H1 (cell line): ENCODE measurements at regions not wholly inside any gene's neighbourhood (a gene's known extent, or its start where the extent isn't known, plus 50 kb on each side); places are given as distances from the start of the nearest gene placed in this dataset.

Source experiments
- CTCF ChIA-PET: fragments of 300-600 bp; sonication (Branson Sonifier 250); formaldehyde crosslinking; loops from one replicate; lab custom pipeline; 2021; ENCODE audit not compliant: partially characterized antibody; lab: Charles Lee
- POLR2A ChIA-PET: fragments of 300-600 bp; sonication (Branson Sonifier 250); formaldehyde crosslinking; loops from one replicate; lab custom pipeline; 2021; ENCODE audit warnings: inconsistent platforms; ENCODE audit not compliant: partially characterized antibody; lab: Charles Lee
- DNase-seq, 2 experiments: peaks; one replicate each; pipeline versions ENCODE4 v3.0.0 to v3.0.0-alpha.2; 2010 to 2022; ENCODE audit warnings: low spot score in 2 of 2, low read depth in 1 of 2, mixed read lengths in 1 of 2
- FAIRE-seq: peaks from 2 replicates; lab custom pipeline; 2011; peaks lifted over from hg19 to GRCh38; lab: Jason Lieb, UNC
- H2AFZ ChIP-seq: 2 replicates; pipeline ENCODE4 v1.8.1; 2012; ENCODE audit warnings: low read length, inconsistent platforms
- H2AK5ac ChIP-seq: 2 replicates; pipeline ENCODE4 v1.6.1; 2013; ENCODE audit warnings: low read depth, low read length
- H2BK120ac ChIP-seq: replicated peaks from 2 replicates; pipeline ENCODE3; 2013; ENCODE audit warnings: low read depth, low read length, inconsistent platforms
- H2BK12ac ChIP-seq: 2 replicates; pipeline ENCODE4 v1.6.1; 2013; ENCODE audit warnings: low read depth, low read length
- H2BK15ac ChIP-seq: 2 replicates; pipeline ENCODE4 v1.6.1; 2013; ENCODE audit warnings: low read length
- H2BK20ac ChIP-seq: 2 replicates; pipeline ENCODE4 v1.6.1; 2013; ENCODE audit warnings: low read length
- H2BK5ac ChIP-seq: 2 replicates; pipeline ENCODE4 v1.6.1; 2013; ENCODE audit warnings: low read depth, low read length
- H3K14ac ChIP-seq: 2 replicates; pipeline ENCODE4 v1.6.1; 2013; ENCODE audit warnings: inconsistent platforms; ENCODE audit not compliant: insufficient read length
- H3K18ac ChIP-seq: 2 replicates; pipeline ENCODE4 v1.6.1; 2013; ENCODE audit warnings: low read length; ENCODE audit errors: extremely low read depth
- H3K23ac ChIP-seq: 2 replicates; pipeline ENCODE4 v1.6.1; 2013; ENCODE audit warnings: inconsistent platforms; ENCODE audit not compliant: insufficient read length
- H3K23me2 ChIP-seq: 2 replicates; pipeline ENCODE4 v1.6.1; 2013; ENCODE audit warnings: low read depth, low read length
- H3K27ac ChIP-seq: 2 replicates; pipeline ENCODE4 v1.6.1; 2011; ENCODE audit warnings: low read depth, low read length, inconsistent platforms
- H3K27me3 ChIP-seq, 4 experiments: replicated peaks in 1 of 4; 1 replicate in 1 of 4; 2 replicates in 3 of 4; pipeline versions ENCODE4 v1.6.1 to v1.8.1; 2011 to 2013; ENCODE audit warnings: low read length in 3 of 4, mild to moderate bottlenecking in 3 of 4, inconsistent platforms in 2 of 4, mixed read lengths in 2 of 4, moderate library complexity in 1 of 4; ENCODE audit not compliant: control insufficient read depth in 3 of 4, insufficient read depth in 3 of 4; ENCODE audit errors: extremely low read depth in 1 of 4
- H3K36me3 ChIP-seq, 4 experiments: 2 replicates each; pipeline versions ENCODE4 v1.6.1 to v1.8.1; 2011 to 2013; ENCODE audit warnings: mild to moderate bottlenecking in 4 of 4, low read length in 3 of 4, moderate library complexity in 2 of 4, control low read depth in 1 of 4, inconsistent platforms in 1 of 4; ENCODE audit not compliant: insufficient read depth in 4 of 4, control insufficient read depth in 2 of 4
- H3K4ac ChIP-seq: replicated peaks from 2 replicates; pipeline ENCODE3; 2013; ENCODE audit warnings: low read length, low read depth, mixed read lengths, inconsistent platforms; ENCODE audit not compliant: insufficient read length
- H3K4me1 ChIP-seq, 4 experiments: replicated peaks in 1 of 4; 1 replicate in 1 of 4; 2 replicates in 3 of 4; pipeline versions ENCODE4 v1.6.1 to v1.8.1; 2011 to 2013; ENCODE audit warnings: low read length in 3 of 4, inconsistent platforms in 2 of 4, mixed read lengths in 1 of 4; ENCODE audit not compliant: insufficient read depth in 4 of 4, control insufficient read depth in 3 of 4
- H3K4me2 ChIP-seq, 2 experiments: 2 replicates each; pipeline versions ENCODE4 v1.6.1 to v1.8.1; 2011 to 2013; ENCODE audit warnings: low read depth in 2 of 2, low read length in 2 of 2, control low read depth in 1 of 2, inconsistent platforms in 1 of 2, mild to moderate bottlenecking in 1 of 2; ENCODE audit not compliant: insufficient read depth in 1 of 2
- H3K4me3 ChIP-seq, 4 experiments: fragments of 200-600, 300-600 bp in 1 of 4; sonication (generic), shearing (Covaris generic), sonication (Bioruptor Twin) in 1 of 4; 2 replicates each; pipeline versions ENCODE4 v1.5.1 to v1.8.1; 2011 to 2016; ENCODE audit warnings: low read length in 4 of 4, low read depth in 3 of 4, control low read depth in 2 of 4, inconsistent platforms in 2 of 4, mild to moderate bottlenecking in 2 of 4, mixed read lengths in 1 of 4, moderate library complexity in 1 of 4; ENCODE audit not compliant: insufficient read depth in 2 of 4; ENCODE audit errors: extremely low read depth in 1 of 4
- H3K56ac ChIP-seq: replicated peaks from 2 replicates; pipeline ENCODE3; 2013; ENCODE audit warnings: low read depth, mild to moderate bottlenecking, mixed read lengths, low read length, inconsistent platforms; ENCODE audit not compliant: insufficient read length
- H3K79me1 ChIP-seq: 2 replicates; pipeline ENCODE4 v1.6.1; 2013; ENCODE audit warnings: low read depth, low read length, control low read depth
- H3K79me2 ChIP-seq, 2 experiments: 2 replicates each; pipeline versions ENCODE4 v1.6.1 to v1.8.1; 2012 to 2013; ENCODE audit warnings: low read length in 2 of 2, mild to moderate bottlenecking in 2 of 2, inconsistent platforms in 1 of 2; ENCODE audit not compliant: insufficient read depth in 2 of 2, control insufficient read depth in 1 of 2
- H3K9ac ChIP-seq, 4 experiments: replicated peaks in 1 of 4; 1 replicate in 1 of 4; 2 replicates in 3 of 4; pipeline versions ENCODE4 v1.6.1 to v1.8.1; 2011 to 2013; ENCODE audit warnings: low read depth in 3 of 4, low read length in 3 of 4, control low read depth in 2 of 4, mild to moderate bottlenecking in 2 of 4, moderate library complexity in 2 of 4, inconsistent platforms in 1 of 4; ENCODE audit errors: extremely low read depth in 1 of 4
- H3K9me3 ChIP-seq, 2 experiments: 2 replicates each; pipeline versions ENCODE4 v1.6.1 to v1.8.1; 2012 to 2013; ENCODE audit warnings: mild to moderate bottlenecking in 2 of 2, moderate library complexity in 2 of 2, control low read depth in 1 of 2, inconsistent platforms in 1 of 2, low read depth in 1 of 2, low read length in 1 of 2, mixed read lengths in 1 of 2; ENCODE audit not compliant: insufficient read depth in 2 of 2
- H4K20me1 ChIP-seq, 2 experiments: replicated peaks in 1 of 2; 2 replicates each; pipeline versions ENCODE3 to v1.8.1; 2011 to 2013; ENCODE audit warnings: inconsistent platforms in 2 of 2, low read length in 2 of 2, mild to moderate bottlenecking in 1 of 2; ENCODE audit not compliant: insufficient read depth in 2 of 2, control insufficient read depth in 1 of 2
- H4K5ac ChIP-seq: 2 replicates; pipeline ENCODE4 v1.6.1; 2013; ENCODE audit warnings: low read length, low read depth, mixed read lengths, inconsistent platforms; ENCODE audit not compliant: insufficient read length
- H4K8ac ChIP-seq: 2 replicates; pipeline ENCODE4 v1.8.0; 2013; ENCODE audit warnings: mild to moderate bottlenecking, moderate library complexity, low read length, inconsistent platforms; ENCODE audit not compliant: insufficient read depth; ENCODE audit errors: extremely low read depth
- H4K91ac ChIP-seq: replicated peaks from 2 replicates; pipeline ENCODE3; 2013; ENCODE audit warnings: low read length, mixed read lengths, inconsistent platforms; ENCODE audit not compliant: insufficient read length
- CHD2 ChIP-seq: IDR thresholded peaks from 2 replicates; pipeline ENCODE4 v1.6.1; 2012; ENCODE audit warnings: low read length, improper control_type of control experiment
- CREB1 ChIP-seq: IDR thresholded peaks from 2 replicates; pipeline ENCODE4 v1.6.1; 2012; ENCODE audit warnings: inconsistent platforms
- EZH2 ChIP-seq: fragments of 200-600 bp; sonication (generic); IDR thresholded peaks from 2 replicates; pipeline ENCODE4 v1.7.1; 2012; ENCODE audit warnings: low read depth, mild to moderate bottlenecking, moderate library complexity, low read length, inconsistent platforms; ENCODE audit not compliant: severe bottlenecking
- GABPA ChIP-seq: IDR thresholded peaks from 2 replicates; pipeline ENCODE4 v1.6.1; 2011; ENCODE audit warnings: mild to moderate bottlenecking, low read length, moderate library complexity, borderline replicate concordance; ENCODE audit not compliant: insufficient read depth
- TAF7 ChIP-seq: optimal IDR thresholded peaks from 2 replicates; pipeline ENCODE3; 2011; ENCODE audit warnings: low read depth, mild to moderate bottlenecking, inconsistent platforms, low read length, moderate library complexity, borderline replicate concordance
- TCF12 ChIP-seq: IDR thresholded peaks from 2 replicates; pipeline ENCODE4 v1.6.1; 2011; ENCODE audit warnings: low read depth, mild to moderate bottlenecking, low read length
- WGBS, 2 experiments: shearing (Covaris generic) in 1 of 2; methylation state at CpG; one replicate each; pipeline versions ENCODE4 v1.1.6 to v1.1.7; 2013 to 2015; ENCODE audit warnings: low lambda C conversion rate in 2 of 2, mixed read lengths in 2 of 2, inconsistent platforms in 1 of 2, low coverage in 1 of 2, missing lambda C conversion rate in 1 of 2; ENCODE audit not compliant: insufficient replicate concordance in 2 of 2, insufficient coverage in 1 of 2, insufficient read length in 1 of 2; ENCODE audit errors: extremely low coverage in 1 of 2, missing lambda C conversion rate in 1 of 2; 5-methylcytosine and 5-hydroxymethylcytosine counted together
- TF ChIP-seq, protein P1 (sequence below): IDR thresholded peaks from 2 replicates; pipeline ENCODE4 v1.6.1; 2012; ENCODE audit warnings: low read length, inconsistent platforms

DNA sequence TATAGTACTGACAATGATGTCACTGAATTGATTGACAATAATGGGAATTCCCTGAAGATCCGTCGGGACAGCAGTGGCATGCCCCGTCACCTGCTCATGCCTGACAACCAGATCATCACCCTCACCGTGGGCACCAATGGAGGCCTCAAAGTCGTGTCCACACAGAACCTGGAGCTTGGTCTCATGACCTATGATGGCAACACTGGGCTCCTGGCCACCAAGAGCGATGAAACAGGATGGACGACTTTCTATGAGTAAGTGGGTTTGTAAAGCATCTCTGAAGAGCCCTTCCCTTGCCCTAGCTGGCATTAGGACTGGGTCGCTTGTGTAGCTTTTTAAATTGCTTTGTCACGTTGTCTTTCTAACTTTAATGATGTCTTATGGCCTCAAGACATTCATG is 72.7 kb upstream of the WWC1 start:
- no peak overlapping the region for H3K4me3 ChIP-seq
- peaks cover 5 to 17% (median 13%) of the 10 kb centered on the region in 4 experiments; a peak in 6 of 7 replicates for H3K4me1 ChIP-seq
- no peaks in the 10 kb centered on the region for H3K36me3 ChIP-seq
- H4K91ac ChIP-seq, result no peak overlapping the region
- H3K27me3 ChIP-seq, result no peaks in the 10 kb centered on the region
- 0 out of 2 replicates have a peak overlapping the region, but pooled peaks have one; percentile 24 for H2BK20ac ChIP-seq
- H4K5ac ChIP-seq, result no peak overlapping the region
- no peaks in the 10 kb centered on the region for H4K20me1 ChIP-seq
- H2AFZ ChIP-seq, result no peak overlapping the region
- H3K56ac ChIP-seq, result no peak overlapping the region
- no peak overlapping the region for H3K23ac ChIP-seq
- H3K79me2 ChIP-seq, result no peaks in the 10 kb centered on the region
- TF ChIP-seq TCF12 (no peak), EZH2 (no peak), CREB1 (no peak), TAF7 (no peak), GABPA (no peak), CHD2 (no peak)
- TF ChIP-seq, protein P1, sequence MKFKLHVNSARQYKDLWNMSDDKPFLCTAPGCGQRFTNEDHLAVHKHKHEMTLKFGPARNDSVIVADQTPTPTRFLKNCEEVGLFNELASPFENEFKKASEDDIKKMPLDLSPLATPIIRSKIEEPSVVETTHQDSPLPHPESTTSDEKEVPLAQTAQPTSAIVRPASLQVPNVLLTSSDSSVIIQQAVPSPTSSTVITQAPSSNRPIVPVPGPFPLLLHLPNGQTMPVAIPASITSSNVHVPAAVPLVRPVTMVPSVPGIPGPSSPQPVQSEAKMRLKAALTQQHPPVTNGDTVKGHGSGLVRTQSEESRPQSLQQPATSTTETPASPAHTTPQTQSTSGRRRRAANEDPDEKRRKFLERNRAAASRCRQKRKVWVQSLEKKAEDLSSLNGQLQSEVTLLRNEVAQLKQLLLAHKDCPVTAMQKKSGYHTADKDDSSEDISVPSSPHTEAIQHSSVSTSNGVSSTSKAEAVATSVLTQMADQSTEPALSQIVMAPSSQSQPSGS, result no peak
- no peak overlapping the region for H3K14ac ChIP-seq
- no peak overlapping the region for H2BK5ac ChIP-seq
- no peak overlapping the region for H2BK15ac ChIP-seq
- no peak overlapping the region for H3K4ac ChIP-seq
- no peaks in the 10 kb centered on the region for H3K79me1 ChIP-seq
- H3K18ac ChIP-seq, result no peak overlapping the region
- WGBS, 2 experiments, result 88% methylated on average over 9 of the region's 9 CpGs; no CpG with 5 or more reads in 1 of the 2 experiments
- no peak overlapping the region for H4K8ac ChIP-seq
- FAIRE-seq (no peak), DNase-seq (no peak)
- no peaks in the 10 kb centered on the region for H3K9me3 ChIP-seq
- H3K23me2 ChIP-seq, result no peaks in the 10 kb centered on the region
- no peak overlapping the region for H3K9ac ChIP-seq
- no peak overlapping the region for H2BK120ac ChIP-seq
- H3K4me2 ChIP-seq, result no peak overlapping the region
- 0 out of 2 replicates have a peak overlapping the region, but pooled peaks have one; percentile 31 for H2BK12ac ChIP-seq
- no peak overlapping the region for H2AK5ac ChIP-seq
- ChIA-PET CTCF (interaction anchor here (0.9 to 13.7 kb wide), 31 partner anchors 10 to 295 kb away, joined by 3 to 192 read pairs (median 5); no protein-coding TSS in a partner anchor), POLR2A (no interaction called here)
- no peak overlapping the region for H3K27ac ChIP-seq
